GM23248 (cell line): ENCODE measurements at regions not wholly inside any gene's neighbourhood (a gene's known extent, or its start where the extent isn't known, plus 50 kb on each side); places are given as distances from the start of the nearest gene placed in this dataset.
A peak's percentile ranks its signal among the peaks of the same experiment; 100 is the strongest.

ENCODE experiments used
- DNase-seq: peaks from one replicate; pipeline ENCODE4 v3.0.0-alpha.2; 2015
- H2AFZ ChIP-seq: fragments of 200-600 bp; sonication (generic); 2 replicates; pipeline ENCODE4 v1.6.1; 2016; ENCODE audit warnings: antibody characterized with exemption
- H3F3A ChIP-seq: fragments of 200-600 bp; sonication (generic); 2 replicates; pipeline ENCODE4 v1.6.1; 2016; ENCODE audit warnings: mild to moderate bottlenecking, antibody characterized with exemption, mixed run types; ENCODE audit not compliant: insufficient read depth
- H3K27ac ChIP-seq: fragments of 200-600 bp; sonication (generic); 2 replicates; pipeline ENCODE4 v1.5.1; 2016; ENCODE audit warnings: mild to moderate bottlenecking
- H3K27me3 ChIP-seq: fragments of 200-600 bp; sonication (generic); replicated peaks from 2 replicates; pipeline ENCODE4 v1.6.1; 2016; ENCODE audit warnings: mild to moderate bottlenecking; ENCODE audit not compliant: insufficient read depth
- H3K36me3 ChIP-seq: fragments of 200-600 bp; sonication (generic); 2 replicates; pipeline ENCODE4 v1.6.1; 2016; ENCODE audit warnings: low read depth, mild to moderate bottlenecking
- H3K4me1 ChIP-seq: fragments of 200-600 bp; sonication (generic); 2 replicates; pipeline ENCODE4 v1.6.1; 2016; ENCODE audit warnings: mild to moderate bottlenecking; ENCODE audit not compliant: insufficient read depth
- H3K4me2 ChIP-seq: fragments of 200-600 bp; sonication (generic); one replicate; pipeline ENCODE4 v1.6.1; 2016; ENCODE audit warnings: mild to moderate bottlenecking; ENCODE audit not compliant: unreplicated experiment
- H3K4me3 ChIP-seq: fragments of 200-600 bp; sonication (generic); 2 replicates; pipeline ENCODE4 v1.5.1; 2016; ENCODE audit warnings: mild to moderate bottlenecking
- H3K79me2 ChIP-seq: fragments of 200-600 bp; sonication (generic); 2 replicates; pipeline ENCODE4 v1.6.1; 2016; ENCODE audit warnings: mild to moderate bottlenecking; ENCODE audit not compliant: insufficient read depth
- H3K9ac ChIP-seq: fragments of 200-600 bp; sonication (generic); 2 replicates; pipeline ENCODE4 v1.6.1; 2016; ENCODE audit warnings: mild to moderate bottlenecking
- H3K9me2 ChIP-seq: fragments of 200-600 bp; sonication (generic); 2 replicates; pipeline ENCODE4 v1.6.1; 2016; ENCODE audit warnings: mixed run types, mild to moderate bottlenecking, moderate library complexity; ENCODE audit not compliant: insufficient read depth
- H3K9me3 ChIP-seq: fragments of 200-600 bp; sonication (generic); one replicate; pipeline ENCODE4 v1.6.1; 2017; ENCODE audit warnings: low read depth
- H4K20me1 ChIP-seq: fragments of 200-600 bp; sonication (generic); 2 replicates; pipeline ENCODE4 v1.6.0; 2016; ENCODE audit not compliant: insufficient read depth
- EZH2 ChIP-seq: fragments of 200-600 bp; sonication (generic); IDR thresholded peaks from 2 replicates; pipeline ENCODE4 v1.6.1; 2018; ENCODE audit warnings: antibody characterized with exemption, mild to moderate bottlenecking; ENCODE audit not compliant: insufficient read depth, poor library complexity, severe bottlenecking
- EZH2phosphoT487 ChIP-seq: fragments of 200-600 bp; sonication (generic); IDR thresholded peaks from 2 replicates; pipeline ENCODE4 v1.6.1; 2018; ENCODE audit warnings: antibody characterized with exemption, moderate library complexity, mild to moderate bottlenecking, low read depth; ENCODE audit not compliant: insufficient read depth
- WGBS, 2 experiments: methylation state at CpG; one replicate each; pipeline ENCODE4 v1.1.6; 2015 to 2017; ENCODE audit warnings: low lambda C conversion rate in 2 of 2, low coverage in 1 of 2; ENCODE audit errors: missing lambda C conversion rate in 2 of 2; 5-methylcytosine and 5-hydroxymethylcytosine counted together
- in situ Hi-C: fragments of 300-500 bp; cut with MboI; formaldehyde crosslinking; loops from 2 replicates; pipeline ENCODE4 v1.15.0; 2020

GRCh38 chr18:24968238-24968775, 383.7 kb downstream of the ZNF521 start:
- Histone ChIP-seq H3K36me3 (no peaks in the 10 kb centered on the region), H3K27ac (0 out of 2 replicates have a peak overlapping the region, but pooled peaks have one; percentile 21), H3K9me3 (no peaks in the 10 kb centered on the region), H3K4me1 (peaks cover 11% of the 10 kb centered on the region), H3F3A (no peaks in the 10 kb centered on the region), H4K20me1 (no peaks in the 10 kb centered on the region), H3K4me2 (peak overlapping the region; percentile 14), H2AFZ (no peak overlapping the region), H3K9ac (no peak overlapping the region), H3K79me2 (no peaks in the 10 kb centered on the region), H3K9me2 (no peaks in the 10 kb centered on the region), H3K4me3 (no peak overlapping the region), H3K27me3 (no peaks in the 10 kb centered on the region)
- in situ Hi-C loops, result no loop called here
- 13 to 16% methylated on average over 3 of the region's 3 CpGs for WGBS, 2 experiments
- peak; percentile 75 for DNase-seq
- no peak for TF ChIP-seq EZH2phosphoT487
- TF ChIP-seq EZH2, result no peak

GRCh38 chr18:24972577-24972976, 379.4 kb downstream of the ZNF521 start:
- H3K27ac ChIP-seq, result no peak overlapping the region
- no peaks in the 10 kb centered on the region for H3K27me3 ChIP-seq
- H3K9me2 ChIP-seq, result no peaks in the 10 kb centered on the region
- H3K4me1 ChIP-seq, result peaks cover 11% of the 10 kb centered on the region
- no peak overlapping the region for H2AFZ ChIP-seq
- H3K9me3 ChIP-seq, result no peaks in the 10 kb centered on the region
- H3K9ac ChIP-seq, result no peak overlapping the region
- H3K4me2 ChIP-seq, result no peak overlapping the region
- no peaks in the 10 kb centered on the region for H3F3A ChIP-seq
- H3K36me3 ChIP-seq, result no peaks in the 10 kb centered on the region
- H3K4me3 ChIP-seq, result no peak overlapping the region
- WGBS, 2 experiments, result 77 to 83% methylated on average over 4 of the region's 4 CpGs
- H4K20me1 ChIP-seq, result no peaks in the 10 kb centered on the region
- no peaks in the 10 kb centered on the region for H3K79me2 ChIP-seq
- in situ Hi-C loops, result no loop called here
- DNase-seq, result no peak
- TF ChIP-seq EZH2 (no peak), EZH2phosphoT487 (no peak)

- in situ Hi-C loops, result no loop called here
- no peaks in the 10 kb centered on the region for H3K36me3 ChIP-seq
- no peaks in the 10 kb centered on the region for H3K79me2 ChIP-seq
- no peaks in the 10 kb centered on the region; the same call in 1 of the 2 replicates for H3K27me3 ChIP-seq
- no peaks in the 10 kb centered on the region for H3K9me2 ChIP-seq
- TF ChIP-seq EZH2 (no peak), EZH2phosphoT487 (no peak)
- no peaks in the 10 kb centered on the region for H4K20me1 ChIP-seq
- H3K27ac ChIP-seq, result no peak overlapping the region
- 79 to 83% methylated on average over 2 of the region's 2 CpGs for WGBS, 2 experiments
- no peak for DNase-seq
- no peaks in the 10 kb centered on the region for H3K9me3 ChIP-seq
- no peaks in the 10 kb centered on the region for H3K4me1 ChIP-seq
- no peak overlapping the region for H3K4me3 ChIP-seq
- H3K9ac ChIP-seq, result no peak overlapping the region
- no peak overlapping the region for H2AFZ ChIP-seq
- no peaks in the 10 kb centered on the region for H3F3A ChIP-seq
- no peak overlapping the region for H3K4me2 ChIP-seq
Measured at GRCh38 chr18:24974431-24974830, 377.5 kb downstream of the ZNF521 start.

GRCh38 chr18:24975496-24976372, 376.2 kb downstream of the ZNF521 start:
- Histone ChIP-seq H3K4me3 (no peak overlapping the region), H2AFZ (no peak overlapping the region), H3K27me3 (no peaks in the 10 kb centered on the region; the same call in 1 of the 2 replicates), H3K9me2 (no peaks in the 10 kb centered on the region), H3K27ac (no peak overlapping the region), H3K79me2 (no peaks in the 10 kb centered on the region), H3K4me2 (no peak overlapping the region), H3K4me1 (no peaks in the 10 kb centered on the region), H4K20me1 (no peaks in the 10 kb centered on the region), H3K9me3 (no peaks in the 10 kb centered on the region), H3K9ac (no peak overlapping the region), H3K36me3 (no peaks in the 10 kb centered on the region), H3F3A (no peaks in the 10 kb centered on the region)
- DNase-seq, result no peak
- in situ Hi-C loops, result no loop called here
- WGBS, 2 experiments, result 91% methylated on average over 6 of the region's 6 CpGs
- TF ChIP-seq EZH2 (no peak), EZH2phosphoT487 (no peak)
